T-helper 1 cell (primary cell): ENCODE measurements at regions not wholly inside any gene's neighbourhood (a gene's known extent, or its start where the extent isn't known, plus 50 kb on each side); places are given as distances from the start of the nearest gene placed in this dataset.
A peak's percentile ranks its signal among the peaks of the same experiment; 100 is the strongest.
"Not testable (repeated sequence)": the region's sequence is repeated elsewhere in the genome, so short reads cannot be mapped to it uniquely, and the experiment has no call there.

Experiments used
- DNase-seq, 5 donors: peaks; one replicate each; pipeline ENCODE4 v3.0.0-alpha.2; 2012 to 2020

- DNase-seq: no peak
These were observed 1570.0 kb upstream of the DEFB115 start for GRCh38 chr20:29687438-29687837.

DNA sequence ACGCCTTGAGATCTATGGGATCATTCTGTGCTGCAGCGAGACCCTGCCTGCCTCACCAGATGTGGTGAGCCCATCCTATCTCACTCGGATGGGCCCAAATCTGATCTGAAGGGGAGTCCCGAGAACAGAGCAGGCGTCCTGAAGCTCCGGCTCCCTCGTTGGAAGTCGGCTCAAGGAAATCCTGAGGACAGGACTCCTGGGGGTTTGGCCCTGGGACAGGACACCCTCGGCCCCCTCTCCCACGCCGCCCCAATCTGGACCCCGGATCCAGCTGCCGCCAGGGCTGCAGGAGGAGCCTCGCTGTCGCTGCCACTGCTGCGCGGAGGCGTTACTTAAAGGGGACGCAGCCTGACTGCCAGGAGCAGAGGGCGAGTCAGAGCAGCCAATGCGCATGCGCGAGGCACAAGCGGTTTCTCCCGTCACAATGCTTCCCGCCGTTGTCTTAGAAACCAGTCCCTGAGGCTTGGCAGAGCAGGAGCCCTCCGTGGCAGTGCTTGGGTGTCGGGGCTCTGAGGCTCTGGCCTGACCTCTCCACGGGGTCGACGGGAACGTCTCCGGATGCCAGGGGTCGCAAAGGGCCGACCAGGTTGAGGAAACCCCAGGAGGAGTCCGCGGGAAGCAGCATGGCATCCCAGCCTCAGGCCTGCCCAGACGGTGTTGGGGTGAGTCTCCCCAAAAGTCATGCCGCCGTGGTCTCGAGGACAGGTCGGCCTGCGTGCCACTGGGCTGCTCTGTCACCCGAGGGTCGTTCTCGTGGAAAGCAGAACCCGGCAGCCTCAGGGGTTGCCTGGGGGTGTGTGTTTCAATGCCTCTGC, 1567.8 kb upstream of the DEFB115 start:
- DNase-seq: peak in 2 of 5 donors; percentile 7 to 33

DNA sequence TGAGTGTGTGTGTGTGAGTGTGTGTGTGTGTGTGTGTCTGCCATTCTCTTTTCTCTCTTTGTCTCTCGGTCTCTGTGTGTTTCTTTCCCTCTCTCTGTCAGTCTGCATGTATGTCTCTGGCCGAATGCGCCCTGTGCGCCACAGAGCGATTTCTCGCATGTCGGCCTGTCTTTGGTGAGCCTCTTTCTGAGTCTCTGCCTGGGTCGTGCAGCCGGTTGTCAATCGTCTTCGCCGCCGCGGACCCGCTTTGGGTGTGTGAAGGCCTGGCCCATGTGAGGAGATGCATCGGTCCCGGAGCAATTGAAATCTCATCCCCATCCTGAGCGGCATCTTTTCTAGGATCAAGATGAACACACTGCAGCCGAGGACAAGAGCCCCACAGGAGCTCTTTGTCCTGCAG, 1567.2 kb upstream of the DEFB115 start:
- no peak for DNase-seq

- DNase-seq: no peak
These were observed 1516.9 kb upstream of the DEFB115 start for GRCh38 chr20:29740601-29740950.

GRCh38 chr20:29740951-29741593, 1516.4 kb upstream of the DEFB115 start:
- DNase-seq: no peak

GRCh38 chr20:29741594-29741893, 1515.9 kb upstream of the DEFB115 start:
- DNase-seq: no peak

GRCh38 chr20:29741894-29742698, 1515.4 kb upstream of the DEFB115 start:
- peak in 1 of 5 donors; percentile 11 for DNase-seq

- DNase-seq: no peak
These were observed 1514.8 kb upstream of the DEFB115 start for GRCh38 chr20:29742699-29743100.

DNA sequence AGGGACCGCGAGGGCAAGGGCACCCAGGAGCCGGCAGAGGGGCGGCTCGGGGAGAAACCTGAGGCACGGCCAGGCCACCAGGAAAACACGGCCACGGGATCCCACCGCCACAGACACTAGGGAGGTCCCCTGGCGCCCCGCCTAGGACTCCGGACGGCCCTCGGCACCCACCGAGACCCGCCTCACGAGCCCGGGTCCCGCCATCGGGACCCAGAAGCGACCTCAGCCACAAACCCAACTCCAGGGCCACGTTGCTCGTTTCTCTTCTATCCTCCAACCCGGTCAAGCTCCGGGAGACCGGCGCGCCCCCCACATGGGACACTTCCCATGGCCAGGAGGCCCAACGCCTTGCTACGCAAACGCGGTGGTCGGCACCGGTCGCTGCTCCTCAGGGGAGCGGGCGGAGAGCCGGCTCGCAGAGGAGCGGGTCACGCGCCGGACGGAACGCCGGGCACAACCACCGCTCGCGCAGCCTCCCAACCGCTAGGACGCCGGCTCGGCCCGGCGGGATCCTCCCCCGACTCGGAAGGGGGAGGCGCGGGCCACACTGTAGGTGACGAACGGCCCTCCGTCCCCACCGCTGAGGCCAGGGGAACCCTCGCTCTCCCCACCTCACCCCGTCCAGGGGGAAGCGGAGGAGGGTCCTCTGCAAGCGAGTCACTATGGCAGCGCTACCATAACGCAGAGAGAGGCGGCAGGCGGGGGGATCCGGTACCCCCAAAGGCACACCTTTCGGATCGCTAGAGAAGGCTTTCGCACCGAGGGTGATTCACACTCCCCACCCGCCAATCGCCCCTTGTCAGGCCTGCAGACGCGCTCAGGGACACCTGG, 1514.1 kb upstream of the DEFB115 start:
- DNase-seq: no peak

- no peak for DNase-seq
These were observed 1513.4 kb upstream of the DEFB115 start for GRCh38 chr20:29744071-29744470.

DNA sequence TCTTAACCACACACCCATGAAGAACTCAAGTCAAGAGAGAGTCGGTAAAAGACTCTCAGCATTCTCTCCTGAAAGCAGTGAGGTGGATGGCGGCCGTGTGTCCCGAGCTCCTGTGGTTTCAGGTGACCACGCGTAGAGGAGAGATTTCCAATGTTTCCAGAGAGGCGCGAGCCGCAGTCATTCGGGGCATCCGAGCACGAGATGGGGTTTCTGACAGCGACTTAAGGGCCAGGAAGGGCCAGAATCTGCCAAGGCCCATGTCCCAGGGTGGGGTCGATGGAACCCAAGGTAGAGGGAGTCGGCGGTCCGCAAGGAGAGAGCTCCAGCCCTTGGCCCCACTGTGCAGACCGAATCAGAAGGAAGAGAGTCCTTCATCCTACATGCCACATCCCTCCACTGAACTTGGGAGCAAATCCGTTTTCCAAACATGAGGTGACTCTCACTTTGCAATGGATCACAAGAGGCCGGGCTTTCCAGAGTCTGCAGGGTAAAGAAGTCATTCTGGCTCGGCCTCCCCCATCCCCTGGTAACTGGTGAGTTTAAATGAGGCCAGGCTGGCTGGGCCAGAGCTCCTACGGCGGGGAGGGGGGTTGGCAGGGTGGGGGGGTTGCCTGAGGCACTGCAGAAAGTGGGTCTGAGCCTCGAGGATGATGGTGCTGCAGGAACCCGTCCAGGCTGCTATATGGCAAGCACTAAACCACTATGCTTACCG, 1511.8 kb upstream of the DEFB115 start:
- DNase-seq: not testable (repeated sequence)

DNA sequence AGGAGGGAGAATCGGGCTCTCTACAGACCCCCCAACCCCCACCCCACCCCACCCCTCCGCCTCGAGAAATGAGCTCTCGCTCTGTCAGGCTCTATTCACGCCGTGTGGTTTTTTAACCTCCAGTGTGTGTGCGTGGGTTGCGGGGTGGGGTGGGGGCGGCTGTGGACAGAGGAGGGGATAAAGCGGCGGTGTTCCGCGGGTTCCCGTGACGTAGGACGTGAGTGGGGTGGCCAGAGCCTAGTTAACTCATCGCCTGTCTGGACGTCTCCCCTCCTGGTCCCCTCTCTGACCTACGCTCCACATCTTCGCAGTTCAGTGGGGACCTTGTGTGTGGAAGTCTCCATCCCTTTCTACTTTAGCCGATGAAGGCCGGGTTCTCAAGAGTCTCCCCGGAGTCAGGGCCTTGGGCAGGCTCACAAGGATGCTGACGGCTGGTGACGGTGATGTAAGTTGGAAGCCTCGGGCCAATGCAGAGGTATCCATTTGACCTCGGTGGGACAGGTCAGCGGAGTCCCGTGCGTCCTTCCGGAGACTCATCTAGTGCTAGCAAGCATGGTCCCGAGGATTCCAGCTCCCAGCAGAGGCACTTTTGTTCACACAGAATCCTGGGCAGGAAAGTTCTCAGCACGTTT, 1507.1 kb upstream of the DEFB115 start:
- DNase-seq: no peak

DNA sequence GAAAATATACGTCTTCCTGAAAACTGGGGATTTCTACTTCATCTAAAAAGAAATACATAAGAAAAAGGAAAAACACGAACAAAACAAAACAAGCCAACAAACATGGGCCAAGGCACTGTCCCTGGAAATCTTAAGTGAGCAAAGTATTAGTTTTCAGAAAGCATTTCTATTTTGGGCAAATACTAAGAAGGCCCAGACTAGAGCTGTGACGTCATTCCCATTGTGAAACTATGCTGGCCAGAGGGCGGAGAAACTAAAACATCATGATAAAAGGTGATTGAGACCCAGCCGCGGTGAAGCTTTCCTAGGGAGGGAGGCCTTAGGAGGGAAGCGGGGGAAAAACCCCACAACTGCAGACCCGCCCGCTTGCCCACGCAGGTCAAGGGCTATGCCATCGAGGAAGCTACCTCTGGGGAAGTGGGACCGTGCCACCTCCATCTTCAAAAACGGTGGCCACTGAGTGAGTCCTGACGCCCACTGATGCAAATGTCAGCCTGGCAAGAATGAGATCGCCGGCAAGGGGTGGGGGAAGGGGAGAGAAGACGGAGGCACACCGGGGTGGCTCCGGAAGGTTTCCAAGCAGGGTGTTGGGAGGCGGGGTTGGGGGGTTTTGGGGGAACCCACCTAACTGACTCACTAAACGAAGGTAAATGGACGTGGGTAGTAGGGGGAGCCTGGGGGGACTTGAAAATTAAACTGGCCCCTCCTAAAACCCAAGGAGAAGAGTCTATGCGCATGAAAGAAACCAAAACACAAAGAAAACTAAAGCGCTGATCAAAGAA, 1504.6 kb upstream of the DEFB115 start:
- DNase-seq: not testable (repeated sequence)

DNA sequence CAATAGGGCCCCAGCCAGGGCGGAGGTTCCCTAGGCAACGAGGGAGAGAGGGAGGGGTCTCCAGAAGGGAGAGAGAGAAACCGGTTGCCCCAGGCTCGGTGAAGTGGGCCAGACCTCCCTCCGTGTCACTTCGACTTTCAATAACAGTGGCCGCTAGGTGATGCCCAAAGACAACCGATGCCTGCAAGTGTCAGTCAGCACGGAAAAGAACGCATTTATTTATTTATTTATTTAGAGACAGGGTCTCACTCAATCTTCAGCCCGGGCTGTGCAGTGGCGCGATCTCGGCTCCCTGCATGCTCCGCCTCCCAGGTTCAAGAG, 1504.1 kb upstream of the DEFB115 start:
- DNase-seq: peak in 1 of 5 donors; percentile 35

DNA sequence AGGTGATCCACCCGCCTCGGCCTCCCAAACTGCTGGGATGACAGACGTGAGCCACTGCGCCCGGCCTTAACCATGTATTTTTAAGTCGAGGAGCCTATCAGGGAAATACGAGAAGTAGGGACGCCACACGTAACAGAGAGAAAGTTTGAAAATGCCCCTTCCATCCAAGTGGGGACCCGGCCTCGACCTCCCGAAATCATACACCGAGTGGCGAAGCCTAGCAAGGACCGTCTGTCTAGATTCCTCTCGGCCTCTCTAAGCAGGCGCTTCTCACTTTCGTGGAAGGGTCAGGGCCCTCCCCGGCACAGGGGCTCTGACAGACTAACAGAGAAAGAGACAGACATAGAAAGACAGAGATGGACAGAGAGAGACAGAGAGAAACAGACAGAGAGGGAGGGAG, 1503.6 kb upstream of the DEFB115 start:
- not testable (repeated sequence) for DNase-seq

- not testable (repeated sequence) for DNase-seq
These were observed 1501.5 kb upstream of the DEFB115 start for GRCh38 chr20:29755854-29756498.

- DNase-seq: no peak
These were observed 1500.8 kb upstream of the DEFB115 start for GRCh38 chr20:29756664-29757063.

- DNase-seq: not testable (repeated sequence)
These were observed 1495.7 kb upstream of the DEFB115 start for GRCh38 chr20:29761621-29762385.

- DNase-seq: no peak
These were observed 1494.8 kb upstream of the DEFB115 start for GRCh38 chr20:29762620-29763019.
